ENCODE measurements at regions not wholly inside any gene's neighbourhood (a gene's known extent, or its start where the extent isn't known, plus 50 kb on each side); places are given as distances from the start of the nearest gene placed in this dataset.
"Not testable (repeated sequence)": the region's sequence is repeated elsewhere in the genome, so short reads cannot be mapped to it uniquely, and the experiment has no call there.

GRCh38 chr9:71303351-71303750 is 181.9 kb upstream of the TRPM3 start:
- no peaks in the 10 kb centered on the region for H3K36me3 Mint-ChIP-seq

DNA sequence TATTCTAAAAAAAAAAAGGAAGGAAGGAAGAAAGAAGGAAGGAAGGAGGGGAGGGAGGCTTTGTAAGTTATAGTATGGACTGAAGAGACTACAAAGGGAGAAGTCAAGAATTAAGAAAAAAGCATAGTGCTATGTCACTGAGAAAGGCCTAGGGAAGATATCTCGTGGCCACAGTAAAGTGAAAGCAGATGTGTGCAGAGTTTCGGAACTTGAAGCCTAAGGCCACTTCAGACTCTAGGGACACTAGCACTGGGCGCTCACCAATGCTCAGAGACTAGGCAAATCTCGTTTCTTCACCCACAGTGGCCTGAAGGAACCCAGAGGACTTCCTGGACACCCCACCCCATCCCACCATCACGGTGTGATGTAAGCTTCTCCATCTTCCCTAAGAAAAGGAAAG is 181.4 kb upstream of the TRPM3 start:
- H3K36me3 Mint-ChIP-seq: no peaks in the 10 kb centered on the region
- TF ChIP-seq CTCF (IDR thresholded peaks at IDR 0.05; ENCODE audit: unreplicated experiment): no peak
- no peak overlapping the region for H3K4me3 Mint-ChIP-seq
- H3K4me1 Mint-ChIP-seq: no peaks in the 10 kb centered on the region
- no peaks in the 10 kb centered on the region for H3K27me3 Mint-ChIP-seq (ENCODE audit: low read depth)
- no peak overlapping the region for H3K27ac Mint-ChIP-seq
- no peak for DNase-seq (ENCODE audit: low spot score in 2 of 2, unreplicated experiment in 2 of 2)
- H3K9me3 Mint-ChIP-seq: no peaks in the 10 kb centered on the region

More at GRCh38 chr9:71303351-71303750, 181.9 kb upstream of the TRPM3 start:
- Mint-ChIP-seq H3K4me3 (no peak overlapping the region), H3K27me3 (ENCODE audit: low read depth) (no peaks in the 10 kb centered on the region), H3K9me3 (no peaks in the 10 kb centered on the region), H3K4me1 (no peaks in the 10 kb centered on the region), H3K27ac (no peak overlapping the region)
- DNase-seq (ENCODE audit: low spot score in 2 of 2, unreplicated experiment in 2 of 2): no peak
- no peak for TF ChIP-seq CTCF (IDR thresholded peaks at IDR 0.05; ENCODE audit: unreplicated experiment)

- Mint-ChIP-seq H3K4me3 (no peak overlapping the region), H3K36me3 (no peaks in the 10 kb centered on the region), H3K9me3 (no peaks in the 10 kb centered on the region), H3K27me3 (ENCODE audit: low read depth) (no peaks in the 10 kb centered on the region), H3K27ac (no peak overlapping the region), H3K4me1 (no peaks in the 10 kb centered on the region)
- no peak for TF ChIP-seq CTCF (IDR thresholded peaks at IDR 0.05; ENCODE audit: unreplicated experiment)
- no peak for DNase-seq (ENCODE audit: low spot score in 2 of 2, unreplicated experiment in 2 of 2)
Measured at GRCh38 chr9:71295928-71296327, 174.5 kb upstream of the TRPM3 start.

DNA sequence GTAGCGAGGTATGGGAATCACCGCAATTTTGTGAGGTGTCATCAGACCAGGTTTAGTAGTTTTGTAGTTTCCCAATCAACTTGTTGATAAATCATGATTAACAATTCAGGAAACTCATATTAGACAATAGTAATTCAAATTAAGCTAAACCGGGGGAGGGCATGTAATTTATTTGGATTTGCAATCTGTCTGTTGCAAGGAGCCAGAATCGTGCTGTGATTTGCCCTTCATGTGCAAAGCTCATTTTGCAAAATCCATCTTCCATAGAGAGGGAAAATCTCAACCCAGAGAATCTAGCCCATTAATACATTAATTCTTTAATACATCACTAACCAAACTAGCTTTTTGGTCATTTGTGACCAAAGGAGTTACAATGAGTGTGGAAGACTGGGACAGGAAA is 164.7 kb upstream of the TRPM3 start:
- no peak for DNase-seq (ENCODE audit: low spot score in 2 of 2, unreplicated experiment in 2 of 2)
- Mint-ChIP-seq H3K27me3 (ENCODE audit: low read depth) (no peaks in the 10 kb centered on the region), H3K9me3 (no peaks in the 10 kb centered on the region), H3K36me3 (no peaks in the 10 kb centered on the region), H3K4me1 (no peaks in the 10 kb centered on the region), H3K4me3 (no peak overlapping the region), H3K27ac (no peak overlapping the region)
- TF ChIP-seq CTCF (IDR thresholded peaks at IDR 0.05; ENCODE audit: unreplicated experiment): no peak

DNA sequence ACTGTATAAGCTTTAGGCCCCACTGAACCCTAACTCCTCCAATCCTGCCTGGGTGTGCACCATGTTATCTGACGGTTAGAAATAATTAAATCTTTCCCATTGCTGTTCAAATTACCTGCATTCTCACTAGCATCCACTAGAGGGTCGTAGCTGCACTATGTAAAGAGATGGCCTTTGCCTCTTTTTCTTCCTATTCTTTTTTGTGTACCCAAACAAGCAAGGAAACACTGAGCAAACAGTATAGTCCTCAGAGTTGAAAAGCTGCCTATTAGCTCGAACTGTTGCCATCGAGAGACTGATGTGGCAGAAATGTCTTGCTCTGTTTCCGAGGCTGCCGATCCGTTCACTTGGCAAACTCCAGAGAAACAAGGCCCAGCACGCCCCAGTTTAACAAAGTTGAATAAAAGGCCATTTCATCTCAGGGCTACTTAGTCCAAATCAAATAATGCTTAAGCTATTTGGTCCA is 163.8 kb upstream of the TRPM3 start:
- no peaks in the 10 kb centered on the region for H3K4me1 Mint-ChIP-seq
- H3K4me3 Mint-ChIP-seq: no peak overlapping the region
- H3K27ac Mint-ChIP-seq: no peak overlapping the region
- peak; percentile 85 for TF ChIP-seq CTCF (IDR thresholded peaks at IDR 0.05; ENCODE audit: unreplicated experiment)
- H3K36me3 Mint-ChIP-seq: no peaks in the 10 kb centered on the region
- H3K27me3 Mint-ChIP-seq (ENCODE audit: low read depth): no peaks in the 10 kb centered on the region
- H3K9me3 Mint-ChIP-seq: no peaks in the 10 kb centered on the region
- DNase-seq (ENCODE audit: low spot score in 2 of 2, unreplicated experiment in 2 of 2): no peak

GRCh38 chr9:71282116-71282515 is 160.7 kb upstream of the TRPM3 start:
- H3K4me1 Mint-ChIP-seq; DNase-seq (ENCODE audit: low spot score in 2 of 2, unreplicated experiment in 2 of 2); H3K4me3 Mint-ChIP-seq; H3K27ac Mint-ChIP-seq; H3K27me3 Mint-ChIP-seq (ENCODE audit: low read depth); H3K9me3 Mint-ChIP-seq; H3K36me3 Mint-ChIP-seq: not testable (repeated sequence)

All from mesothelial cell of epicardium (in vitro differentiated cells).